Naive B cell (primary cell): ENCODE measurements at regions not wholly inside any gene's neighbourhood (a gene's known extent, or its start where the extent isn't known, plus 50 kb on each side); places are given as distances from the start of the nearest gene placed in this dataset.
"Not testable (repeated sequence)": the region's sequence is repeated elsewhere in the genome, so short reads cannot be mapped to it uniquely, and the experiment has no call there.

Source experiments
- ATAC-seq, 2 donors: fragments of 150-1000 bp; cut with Tn5 transposase; 2 replicates each; pipeline ENCODE4 v1.10.0; 2021; ENCODE audit warnings: low read depth in 2 of 2, mild to moderate bottlenecking in 2 of 2, moderate library complexity in 2 of 2
- DNase-seq: peaks from one replicate; pipeline ENCODE4 v3.0.0; 2022
- H3K27ac Mint-ChIP-seq, 6 donors: one replicate each; pipeline ENCODE4 v1.8.0; 2020 to 2022; ENCODE audit warnings: mild to moderate bottlenecking in 6 of 6, mixed read lengths in 6 of 6, moderate library complexity in 5 of 6, inconsistent platforms in 2 of 6
- H3K27me3 Mint-ChIP-seq, 3 donors: one replicate each; pipeline ENCODE4 v1.8.0; 2021 to 2022; ENCODE audit warnings: mixed read lengths in 3 of 3, mild to moderate bottlenecking in 1 of 3
- H3K36me3 Mint-ChIP-seq, 2 donors: one replicate each; pipeline ENCODE4 v1.8.0; 2020 to 2022; ENCODE audit warnings: mixed read lengths in 2 of 2, inconsistent platforms in 1 of 2, mild to moderate bottlenecking in 1 of 2
- H3K4me1 Mint-ChIP-seq, 3 donors: one replicate each; pipeline ENCODE4 v1.8.0; 2020 to 2022; ENCODE audit warnings: mixed read lengths in 3 of 3, inconsistent platforms in 1 of 3, mild to moderate bottlenecking in 1 of 3, moderate library complexity in 1 of 3
- H3K4me3 Mint-ChIP-seq, 8 donors: one replicate each; pipeline ENCODE4 v1.8.0; 2020 to 2022; ENCODE audit warnings: mild to moderate bottlenecking in 8 of 8, mixed read lengths in 8 of 8, moderate library complexity in 8 of 8, inconsistent platforms in 2 of 8
- H3K9me3 Mint-ChIP-seq, 7 donors: one replicate each; pipeline ENCODE4 v1.8.0; 2020 to 2022; ENCODE audit warnings: mixed read lengths in 7 of 7, mild to moderate bottlenecking in 5 of 7, inconsistent platforms in 2 of 7, moderate library complexity in 1 of 7

- peaks cover 0 to 7% (median 2%) of the 10 kb centered on the region in 7 donors for H3K9me3 Mint-ChIP-seq
- H3K36me3 Mint-ChIP-seq: no peaks in the 10 kb centered on the region
- ATAC-seq (no peak), DNase-seq (no peak)
- no peaks in the 10 kb centered on the region for H3K27me3 Mint-ChIP-seq
- H3K4me1 Mint-ChIP-seq: no peaks in the 10 kb centered on the region
- no peak overlapping the region for H3K4me3 Mint-ChIP-seq
- H3K27ac Mint-ChIP-seq: no peak overlapping the region
Observed at GRCh38 chr21:20163167-20163566, 835.0 kb upstream of the NCAM2 start.

- Mint-ChIP-seq H3K36me3 (no peaks in the 10 kb centered on the region), H3K27ac (no peak overlapping the region), H3K4me1 (no peaks in the 10 kb centered on the region), H3K4me3 (no peak overlapping the region), H3K9me3 (peaks cover 0 to 9% (median 2%) of the 10 kb centered on the region in 7 donors), H3K27me3 (no peaks in the 10 kb centered on the region)
- DNase-seq: no peak
- ATAC-seq: no peak
Observed at GRCh38 chr21:20167059-20167458, 831.1 kb upstream of the NCAM2 start.

- Mint-ChIP-seq H3K36me3 (no peaks in the 10 kb centered on the region), H3K27me3 (no peaks in the 10 kb centered on the region), H3K4me3 (no peak overlapping the region), H3K27ac (no peak overlapping the region), H3K4me1 (no peaks in the 10 kb centered on the region), H3K9me3 (peaks cover 0 to 13% (median 6%) of the 10 kb centered on the region in 7 donors)
- DNase-seq (no peak), ATAC-seq (no peak)
Observed at GRCh38 chr21:20169812-20170576, 828.2 kb upstream of the NCAM2 start.

- Mint-ChIP-seq H3K4me1 (no peaks in the 10 kb centered on the region), H3K9me3 (peaks cover 6 to 19% (median 11%) of the 10 kb centered on the region in 7 donors), H3K36me3 (no peaks in the 10 kb centered on the region), H3K27ac (no peak overlapping the region), H3K4me3 (no peak overlapping the region), H3K27me3 (no peaks in the 10 kb centered on the region)
- ATAC-seq: no peak
- no peak for DNase-seq
Observed at GRCh38 chr21:20186186-20186585, 812.0 kb upstream of the NCAM2 start.

GRCh38 chr21:20187028-20187427 is 811.2 kb upstream of the NCAM2 start:
- DNase-seq: no peak
- Mint-ChIP-seq H3K9me3 (peaks cover 6 to 19% (median 12%) of the 10 kb centered on the region in 7 donors), H3K4me3 (no peak overlapping the region), H3K4me1 (no peaks in the 10 kb centered on the region), H3K27ac (no peak overlapping the region), H3K27me3 (no peaks in the 10 kb centered on the region), H3K36me3 (no peaks in the 10 kb centered on the region)
- no peak for ATAC-seq

- not testable (repeated sequence) for DNase-seq, H3K36me3 Mint-ChIP-seq, H3K4me1 Mint-ChIP-seq, H3K4me3 Mint-ChIP-seq, H3K27ac Mint-ChIP-seq, H3K9me3 Mint-ChIP-seq, H3K27me3 Mint-ChIP-seq, ATAC-seq
Observed at GRCh38 chr21:20201323-20201722, 796.9 kb upstream of the NCAM2 start.

- H3K4me3 Mint-ChIP-seq: no peak overlapping the region
- no peaks in the 10 kb centered on the region for H3K27me3 Mint-ChIP-seq
- DNase-seq: no peak
- H3K9me3 Mint-ChIP-seq: peaks cover 0 to 8% (median under 1%) of the 10 kb centered on the region in 7 donors
- no peak overlapping the region for H3K27ac Mint-ChIP-seq
- H3K4me1 Mint-ChIP-seq: no peaks in the 10 kb centered on the region
- ATAC-seq: no peak
- no peaks in the 10 kb centered on the region for H3K36me3 Mint-ChIP-seq
Observed at GRCh38 chr21:20207335-20207734, 790.9 kb upstream of the NCAM2 start.

GRCh38 chr21:20215959-20216358 is 782.2 kb upstream of the NCAM2 start:
- no peak for ATAC-seq
- H3K36me3 Mint-ChIP-seq: no peaks in the 10 kb centered on the region
- DNase-seq: no peak
- no peaks in the 10 kb centered on the region for H3K27me3 Mint-ChIP-seq
- H3K4me3 Mint-ChIP-seq: no peak overlapping the region
- peak overlapping the region in 1 of 6 donors; percentile 52 for H3K27ac Mint-ChIP-seq
- peaks cover 0 to 8% (median 6%) of the 10 kb centered on the region in 7 donors for H3K9me3 Mint-ChIP-seq
- H3K4me1 Mint-ChIP-seq: no peaks in the 10 kb centered on the region

- H3K4me3 Mint-ChIP-seq: no peak overlapping the region
- ATAC-seq (no peak), DNase-seq (no peak)
- no peak overlapping the region for H3K27ac Mint-ChIP-seq
- no peaks in the 10 kb centered on the region for H3K27me3 Mint-ChIP-seq
- H3K9me3 Mint-ChIP-seq: peaks cover 0 to 6% (median 4%) of the 10 kb centered on the region in 7 donors
- H3K4me1 Mint-ChIP-seq: no peaks in the 10 kb centered on the region
- no peaks in the 10 kb centered on the region for H3K36me3 Mint-ChIP-seq
Observed at GRCh38 chr21:20220586-20220985, 777.6 kb upstream of the NCAM2 start.

- not testable (repeated sequence) for H3K4me3 Mint-ChIP-seq, H3K27ac Mint-ChIP-seq, H3K9me3 Mint-ChIP-seq, DNase-seq, H3K36me3 Mint-ChIP-seq, ATAC-seq, H3K27me3 Mint-ChIP-seq, H3K4me1 Mint-ChIP-seq
Observed at GRCh38 chr21:20221981-20222380, 776.2 kb upstream of the NCAM2 start.

- peaks cover 0 to 19% (median 8%) of the 10 kb centered on the region in 7 donors for H3K9me3 Mint-ChIP-seq
- not testable (repeated sequence) for H3K4me1 Mint-ChIP-seq, H3K4me3 Mint-ChIP-seq, ATAC-seq, H3K27ac Mint-ChIP-seq, H3K36me3 Mint-ChIP-seq, H3K27me3 Mint-ChIP-seq, DNase-seq
Observed at GRCh38 chr21:20236649-20237048, 761.6 kb upstream of the NCAM2 start.

GRCh38 chr21:20249401-20249800 is 748.8 kb upstream of the NCAM2 start:
- no peaks in the 10 kb centered on the region for H3K36me3 Mint-ChIP-seq
- ATAC-seq (no peak), DNase-seq (no peak)
- H3K9me3 Mint-ChIP-seq: peaks cover 0 to 1% (median 0%) of the 10 kb centered on the region in 7 donors
- no peaks in the 10 kb centered on the region for H3K27me3 Mint-ChIP-seq
- no peaks in the 10 kb centered on the region for H3K4me1 Mint-ChIP-seq
- H3K4me3 Mint-ChIP-seq: no peak overlapping the region
- H3K27ac Mint-ChIP-seq: no peak overlapping the region

- Mint-ChIP-seq H3K36me3 (no peaks in the 10 kb centered on the region), H3K4me3 (no peak overlapping the region), H3K27ac (no peak overlapping the region), H3K4me1 (no peaks in the 10 kb centered on the region), H3K27me3 (no peaks in the 10 kb centered on the region), H3K9me3 (no peaks in the 10 kb centered on the region)
- DNase-seq (no peak), ATAC-seq (no peak)
Observed at GRCh38 chr21:20250337-20250736, 747.9 kb upstream of the NCAM2 start.

- Mint-ChIP-seq H3K4me3 (no peak overlapping the region), H3K27me3 (no peaks in the 10 kb centered on the region), H3K4me1 (no peaks in the 10 kb centered on the region), H3K36me3 (no peaks in the 10 kb centered on the region), H3K27ac (no peak overlapping the region), H3K9me3 (no peaks in the 10 kb centered on the region)
- DNase-seq (no peak), ATAC-seq (no peak)
Observed at GRCh38 chr21:20253261-20253660, 744.9 kb upstream of the NCAM2 start.

- ATAC-seq: no peak
- no peaks in the 10 kb centered on the region for H3K27me3 Mint-ChIP-seq
- no peak overlapping the region for H3K4me3 Mint-ChIP-seq
- no peaks in the 10 kb centered on the region for H3K4me1 Mint-ChIP-seq
- DNase-seq: no peak
- no peaks in the 10 kb centered on the region for H3K36me3 Mint-ChIP-seq
- H3K9me3 Mint-ChIP-seq: peaks cover 0 to 4% (median 0%) of the 10 kb centered on the region in 7 donors
- H3K27ac Mint-ChIP-seq: no peak overlapping the region
Observed at GRCh38 chr21:20254964-20255363, 743.2 kb upstream of the NCAM2 start.
